ENCODE measurements at regions not wholly inside any gene's neighbourhood (a gene's known extent, or its start where the extent isn't known, plus 50 kb on each side); places are given as distances from the start of the nearest gene placed in this dataset.

- Histone ChIP-seq H3K27ac (ENCODE audit: extremely low read length, insufficient read depth, low read length) (no peak overlapping the region), H4K20me1 (ENCODE audit: insufficient read depth, low read length) (no peaks in the 10 kb centered on the region), H3K9me3 (ENCODE audit: low read length) (no peaks in the 10 kb centered on the region), H3K4me1 (ENCODE audit: insufficient read depth, low read length) (no peaks in the 10 kb centered on the region), H3K4me2 (ENCODE audit: low read depth, low read length) (no peak overlapping the region), H3K79me2 (ENCODE audit: insufficient read depth, low read length) (no peaks in the 10 kb centered on the region), H2AFZ (ENCODE audit: low read length) (no peak overlapping the region), H3K27me3 (ENCODE audit: control insufficient read depth in 1 of 2, insufficient read depth in 2 of 2, low read length in 2 of 2) (no peaks in the 10 kb centered on the region), H3K4me3 (replicated peaks in 1 of 3; ENCODE audit: insufficient read depth in 1 of 3, low read depth in 2 of 3, low read length in 3 of 3) (no peak overlapping the region), H3K9ac (ENCODE audit: insufficient read depth, low read depth, low read length) (no peak overlapping the region), H3K36me3 (replicated peaks in 1 of 2; ENCODE audit: control insufficient read depth in 1 of 2, insufficient read depth in 2 of 2, low read length in 2 of 2) (no peaks in the 10 kb centered on the region)
- in situ Hi-C loops (cut with HindIII; ENCODE audit: extremely low pct_ligation_motif_present, low pct_unique_long_range_greater_than_20kb) (no loop called here), intact Hi-C loops (cut with micrococcal nuclease; ENCODE audit: unreplicated experiment) (no loop called here)
- 17% methylated on average over 5 of the region's 5 CpGs for WGBS (ENCODE audit: low lambda C conversion rate)
- no peak for FAIRE-seq
- no peak for DNase-seq (ENCODE audit: low spot score)
- CTCF ChIA-PET (ENCODE audit: low intra/inter-chr PET ratio, low total read pairs): no interaction called here
- ATAC-seq: no peak
- POLR2A ChIA-PET: no interaction called here
- BruUV-seq (replicated peaks): no TSS peak
- TF ChIP-seq CEBPZ (IDR thresholded peaks at IDR 0.05; ENCODE audit: low read length): no peak
- no peak for TF ChIP-seq PLSCR1 (CRISPR knock-in tag; IDR thresholded peaks at IDR 0.05; ENCODE audit: borderline replicate concordance)
- TF ChIP-seq PRDM10 (CRISPR knock-in tag; IDR thresholded peaks at IDR 0.05; ENCODE audit: low read depth): no peak
- TF ChIP-seq SATB2 (CRISPR knock-in tag; IDR thresholded peaks at IDR 0.05): no peak
- no peak for TF ChIP-seq ZNF740 (CRISPR knock-in tag; IDR thresholded peaks at IDR 0.05)
- no peak for TF ChIP-seq ZNF253 (CRISPR knock-in tag; IDR thresholded peaks at IDR 0.05; ENCODE audit: borderline replicate concordance)
- TF ChIP-seq ZNF407 (CRISPR knock-in tag; IDR thresholded peaks at IDR 0.05; ENCODE audit: not compliant biosample characterization): no peak
- TF ChIP-seq SMAD9 (CRISPR knock-in tag; IDR thresholded peaks at IDR 0.05): no peak
These were observed 1165.5 kb downstream of the CDH12 start for GRCh38 chr5:21687621-21688020.
